Nephron (organoid): ENCODE measurements at regions not wholly inside any gene's neighbourhood (a gene's known extent, or its start where the extent isn't known, plus 50 kb on each side); places are given as distances from the start of the nearest gene placed in this dataset.
"Not testable (repeated sequence)": the region's sequence is repeated elsewhere in the genome, so short reads cannot be mapped to it uniquely, and the experiment has no call there.

Source experiments
- H3K27ac Mint-ChIP-seq, 3 experiments: 2 replicates each; pipeline ENCODE4 v1.8.0; 2020; ENCODE audit warnings: mixed read lengths in 3 of 3, mild to moderate bottlenecking in 2 of 3, moderate library complexity in 1 of 3
- H3K27me3 Mint-ChIP-seq: 2 replicates; pipeline ENCODE4 v1.8.0; 2021; ENCODE audit warnings: low read depth, mild to moderate bottlenecking, moderate library complexity, mixed read lengths
- H3K36me3 Mint-ChIP-seq: 2 replicates; pipeline ENCODE4 v1.8.0; 2020; ENCODE audit warnings: low read depth, mixed read lengths
- H3K4me1 Mint-ChIP-seq: 2 replicates; pipeline ENCODE4 v1.8.0; 2020; ENCODE audit warnings: mixed read lengths
- H3K4me3 Mint-ChIP-seq, 3 experiments: 2 replicates each; pipeline ENCODE4 v1.8.0; 2020; ENCODE audit warnings: mild to moderate bottlenecking in 3 of 3, mixed read lengths in 3 of 3, moderate library complexity in 2 of 3
- H3K9me3 Mint-ChIP-seq: 2 replicates; pipeline ENCODE4 v1.8.0; 2020; ENCODE audit warnings: mixed read lengths
- CTCF ChIP-seq, 3 experiments: fragments of 200-600 bp; sonication (generic); IDR thresholded peaks; one replicate each; pipeline ENCODE4 v1.5.0; 2021; ENCODE audit warnings: antibody characterized with exemption in 3 of 3; ENCODE audit not compliant: unreplicated experiment in 3 of 3

DNA sequence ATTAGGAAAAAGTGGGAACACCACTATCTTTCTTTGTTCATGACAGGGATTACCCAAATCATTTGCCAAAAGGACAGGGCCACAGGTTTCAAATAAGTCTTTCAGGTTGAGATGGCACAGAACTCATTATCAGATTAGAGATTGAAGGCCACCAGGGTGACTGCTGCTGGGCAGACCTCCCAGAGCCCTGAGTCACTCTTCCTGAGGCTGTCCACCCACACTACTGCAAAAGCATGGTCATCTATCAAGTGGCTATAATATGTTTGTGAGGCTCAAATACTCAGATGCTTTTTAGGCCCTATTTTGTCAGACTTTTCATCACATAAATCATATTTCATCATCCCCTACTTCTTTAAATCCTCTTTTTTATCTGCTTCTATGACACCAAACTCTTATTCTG lies 155.3 kb upstream of the CCDC196 start:
- Mint-ChIP-seq H3K4me3 (no peak overlapping the region), H3K4me1 (no peaks in the 10 kb centered on the region), H3K36me3 (no peaks in the 10 kb centered on the region), H3K27me3 (peaks cover 3% of the 10 kb centered on the region), H3K27ac (no peak overlapping the region), H3K9me3 (peaks cover 15% of the 10 kb centered on the region)
- no peak for TF ChIP-seq CTCF (IDR thresholded peaks at IDR 0.05; ENCODE audit: unreplicated experiment in 3 of 3)

GRCh38 chr14:66333293-66333692 lies 152.9 kb upstream of the CCDC196 start:
- H3K27me3 Mint-ChIP-seq, H3K4me1 Mint-ChIP-seq: not testable (repeated sequence)

DNA sequence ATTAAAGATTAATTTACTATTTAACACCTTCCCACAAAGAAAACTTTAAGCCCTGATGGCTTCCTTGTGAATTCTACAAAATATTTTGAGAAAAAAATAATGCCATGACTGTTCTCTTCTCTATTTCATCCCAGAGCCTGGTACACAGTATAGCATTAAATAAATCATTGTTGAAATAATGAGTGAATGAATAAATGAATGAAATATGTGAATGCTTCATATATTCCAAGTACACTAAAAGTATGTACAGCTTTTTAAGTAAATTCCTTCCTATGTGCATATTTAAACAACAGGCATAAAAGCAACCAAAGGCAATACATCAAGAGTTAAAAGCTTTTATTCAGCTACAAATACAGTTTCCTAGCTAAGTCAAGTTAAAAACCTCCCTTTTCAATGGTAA lies 144.9 kb upstream of the CCDC196 start:
- peaks cover 6% of the 10 kb centered on the region for H3K9me3 Mint-ChIP-seq

More at GRCh38 chr14:66333293-66333692, 152.9 kb upstream of the CCDC196 start:
- not testable (repeated sequence) for H3K27ac Mint-ChIP-seq, H3K36me3 Mint-ChIP-seq, H3K4me3 Mint-ChIP-seq
- peaks cover 22% of the 10 kb centered on the region for H3K9me3 Mint-ChIP-seq

DNA sequence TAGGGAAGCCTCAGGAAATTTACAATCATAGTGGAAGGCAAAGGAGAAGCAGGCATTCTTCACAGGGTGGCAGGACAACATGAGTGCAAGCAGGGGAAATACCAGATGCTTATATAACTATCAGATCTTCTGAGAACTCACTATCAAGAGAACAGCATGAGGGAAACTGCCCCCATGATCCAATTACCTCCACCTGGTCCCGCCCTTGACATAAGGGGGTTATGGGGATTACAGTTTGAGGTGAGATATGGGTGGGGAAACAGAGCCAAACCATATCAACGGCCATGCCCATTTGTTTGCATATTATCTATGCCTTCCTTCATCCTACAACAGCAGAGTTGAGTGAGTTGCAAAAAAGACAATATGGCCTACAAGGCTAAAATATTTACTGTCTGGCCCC lies 140.2 kb upstream of the CCDC196 start:
- Mint-ChIP-seq H3K4me1 (no peaks in the 10 kb centered on the region), H3K4me3 (no peak overlapping the region), H3K9me3 (peaks cover 24% of the 10 kb centered on the region), H3K27me3 (peaks cover 3% of the 10 kb centered on the region), H3K36me3 (peaks cover 9% of the 10 kb centered on the region), H3K27ac (no peak overlapping the region)
- no peak for TF ChIP-seq CTCF (IDR thresholded peaks at IDR 0.05; ENCODE audit: unreplicated experiment in 3 of 3)

More for the DNA sequence above, 144.9 kb upstream of the CCDC196 start:
- Mint-ChIP-seq H3K36me3 (no peaks in the 10 kb centered on the region), H3K27ac (no peak overlapping the region), H3K27me3 (no peaks in the 10 kb centered on the region), H3K4me3 (no peak overlapping the region), H3K4me1 (no peaks in the 10 kb centered on the region)
- no peak for TF ChIP-seq CTCF (IDR thresholded peaks at IDR 0.05; ENCODE audit: unreplicated experiment in 3 of 3)

- H3K4me1 Mint-ChIP-seq: no peaks in the 10 kb centered on the region
- peaks cover 13% of the 10 kb centered on the region for H3K36me3 Mint-ChIP-seq
- H3K27me3 Mint-ChIP-seq: peaks cover 3% of the 10 kb centered on the region
- no peak overlapping the region for H3K27ac Mint-ChIP-seq
- no peak overlapping the region for H3K4me3 Mint-ChIP-seq
- H3K9me3 Mint-ChIP-seq: peaks cover 42% of the 10 kb centered on the region
- TF ChIP-seq CTCF (IDR thresholded peaks at IDR 0.05; ENCODE audit: unreplicated experiment in 3 of 3): no peak
Measured at GRCh38 chr14:66351310-66351709, 134.9 kb upstream of the CCDC196 start.

- H3K4me3 Mint-ChIP-seq: peak overlapping the region; percentile 25 to 50 (median 33)
- H3K9me3 Mint-ChIP-seq: no peaks in the 10 kb centered on the region
- TF ChIP-seq CTCF (IDR thresholded peaks at IDR 0.05; ENCODE audit: unreplicated experiment in 3 of 3): peak; percentile 72 to 79 (median 77)
- H3K27ac Mint-ChIP-seq: peak overlapping the region; percentile 70 to 93 (median 81)
- H3K36me3 Mint-ChIP-seq: no peaks in the 10 kb centered on the region
- H3K4me1 Mint-ChIP-seq: peaks cover 21% of the 10 kb centered on the region
- H3K27me3 Mint-ChIP-seq: peaks cover 3% of the 10 kb centered on the region
Measured at GRCh38 chr14:66359500-66359899, 126.7 kb upstream of the CCDC196 start.
